Endothelial cell of umbilical vein (primary cell): ENCODE measurements at regions not wholly inside any gene's neighbourhood (a gene's known extent, or its start where the extent isn't known, plus 50 kb on each side); places are given as distances from the start of the nearest gene placed in this dataset.

Source experiments
- BruUV-seq: library from RNA; stranded (reverse); fragments of 400-500 nt; replicated peaks from 2 replicates; lab custom pipeline; 2021; lab: Mats Ljungman, UMichigan
- CTCF ChIA-PET: fragments of 300-600, 350-600 bp; sonication (Branson Sonifier 250); formaldehyde crosslinking; loops from one replicate; lab custom pipeline; 2021; ENCODE audit warnings: antibody characterized with exemption, inconsistent platforms; lab: Charles Lee
- POLR2A ChIA-PET: fragments of 300-600, 350-600 bp; sonication (Branson Sonifier 250); formaldehyde crosslinking; loops from one replicate; lab custom pipeline; 2021; ENCODE audit warnings: antibody characterized with exemption, inconsistent platforms; lab: Charles Lee
- DNase-seq: peaks from one replicate; pipeline ENCODE4 v3.0.0-alpha.2; 2011; ENCODE audit warnings: low read depth, low spot score
- FAIRE-seq: peaks from 2 replicates; lab custom pipeline; 2011; peaks lifted over from hg19 to GRCh38; lab: Jason Lieb, UNC
- H2AFZ ChIP-seq: 2 replicates; pipeline ENCODE4 v1.6.0; 2012; ENCODE audit warnings: low read depth, low read length, control low read depth, inconsistent platforms
- H3K27ac ChIP-seq: 2 replicates; pipeline ENCODE4 v1.5.1; 2011; ENCODE audit warnings: low read depth, mild to moderate bottlenecking, control low read depth, low read length, moderate library complexity; ENCODE audit not compliant: insufficient read depth
- H3K27me3 ChIP-seq, 2 experiments: 2 replicates each; pipeline versions ENCODE4 v1.6.0 to v1.6.1; 2011; ENCODE audit warnings: low read length in 2 of 2, mixed read lengths in 1 of 2; ENCODE audit not compliant: control insufficient read depth in 2 of 2, insufficient read depth in 2 of 2
- H3K36me3 ChIP-seq, 2 experiments: 2 replicates in 1 of 2; 3 replicates in 1 of 2; pipeline ENCODE4 v1.5.1; 2011; ENCODE audit warnings: low read length in 2 of 2, mild to moderate bottlenecking in 1 of 2, moderate library complexity in 1 of 2; ENCODE audit not compliant: control insufficient read depth in 2 of 2, insufficient read depth in 2 of 2; ENCODE audit errors: extremely low read depth in 1 of 2
- H3K4me1 ChIP-seq: 3 replicates; pipeline ENCODE4 v1.5.1; 2011; ENCODE audit warnings: mild to moderate bottlenecking, low read length; ENCODE audit not compliant: control insufficient read depth, insufficient read depth; ENCODE audit errors: extremely low read depth
- H3K4me2 ChIP-seq: 2 replicates; pipeline ENCODE4 v1.6.1; 2011; ENCODE audit warnings: low read length, control low read depth, mixed read lengths; ENCODE audit not compliant: insufficient read depth
- H3K4me3 ChIP-seq, 3 experiments: fragments of 200-600 bp in 1 of 3; sonication (generic), shearing (Covaris generic) in 1 of 3; replicated peaks in 1 of 3; 2 replicates each; pipeline ENCODE4 v1.5.1; 2011 to 2016; ENCODE audit warnings: control low read depth in 3 of 3, low read length in 3 of 3, mild to moderate bottlenecking in 2 of 3, inconsistent platforms in 1 of 3, low read depth in 1 of 3, moderate library complexity in 1 of 3; ENCODE audit not compliant: insufficient read depth in 1 of 3
- H3K79me2 ChIP-seq: 2 replicates; pipeline ENCODE4 v1.6.0; 2012; ENCODE audit warnings: low read length, inconsistent platforms; ENCODE audit not compliant: control insufficient read depth, insufficient read depth
- H3K9ac ChIP-seq: replicated peaks from 2 replicates; pipeline ENCODE3; 2011; ENCODE audit warnings: low read length, control low read depth; ENCODE audit not compliant: insufficient read depth; ENCODE audit errors: extremely low read depth
- H3K9me1 ChIP-seq: replicated peaks from 3 replicates; pipeline ENCODE4 v1.6.0; 2011; ENCODE audit warnings: mild to moderate bottlenecking, low read length; ENCODE audit not compliant: control insufficient read depth, insufficient read depth; ENCODE audit errors: extremely low read depth
- H3K9me3 ChIP-seq: replicated peaks from 2 replicates; pipeline ENCODE4 v1.5.1; 2012; ENCODE audit warnings: low read length, inconsistent platforms; ENCODE audit not compliant: control insufficient read depth, insufficient read depth
- H4K20me1 ChIP-seq: replicated peaks from 2 replicates; pipeline ENCODE3; 2011; ENCODE audit warnings: mild to moderate bottlenecking, low read length; ENCODE audit not compliant: control insufficient read depth, insufficient read depth; ENCODE audit errors: extremely low read depth
- CTCF ChIP-seq, 2 donors: IDR thresholded peaks; 1 replicate in 1 of 2; 2 replicates in 1 of 2; pipeline ENCODE4 v1.5.1; 2011; ENCODE audit warnings: low read length in 2 of 2, mild to moderate bottlenecking in 2 of 2, moderate library complexity in 2 of 2, control low read depth in 1 of 2, inconsistent platforms in 1 of 2, low read depth in 1 of 2; ENCODE audit not compliant: insufficient read depth in 1 of 2; ENCODE audit errors: extremely low read depth in 1 of 2
- FOS ChIP-seq: IDR thresholded peaks from 2 replicates; pipeline ENCODE4 v1.6.1; 2011; ENCODE audit warnings: mild to moderate bottlenecking, low read length, moderate library complexity, borderline replicate concordance; ENCODE audit not compliant: insufficient read depth
- GATA2 ChIP-seq: IDR thresholded peaks from 2 replicates; pipeline ENCODE4 v1.7.0; 2011; ENCODE audit warnings: low read depth, mild to moderate bottlenecking, moderate library complexity, mixed read lengths, low read length; ENCODE audit not compliant: insufficient read length, insufficient read depth
- JUN ChIP-seq: IDR thresholded peaks from 2 replicates; pipeline ENCODE4 v1.6.1; 2011; ENCODE audit warnings: borderline replicate concordance, low read depth; ENCODE audit not compliant: insufficient read length, insufficient read depth
- MAX ChIP-seq: IDR thresholded peaks from 2 replicates; pipeline ENCODE4 v1.6.1; 2011; ENCODE audit not compliant: insufficient read depth, insufficient read length
- MYC ChIP-seq: IDR thresholded peaks from one replicate; pipeline ENCODE4 v1.6.1; 2011; ENCODE audit warnings: mild to moderate bottlenecking, low read depth, low read length
- POLR2A ChIP-seq: IDR thresholded peaks from 2 replicates; pipeline ENCODE4 v1.6.1; 2012; ENCODE audit warnings: low read depth, mild to moderate bottlenecking, control low read depth, low read length
- dilution Hi-C: fragments of 300-500 bp; cut with MboI; formaldehyde crosslinking; loops from one replicate; pipeline ENCODE4 v1.15.0; 2019; ENCODE audit warnings: low sequenced_read_pairs; ENCODE audit not compliant: extremely low pct_ligation_motif_present
- intact Hi-C: fragments of 100-400 bp; cut with micrococcal nuclease; formaldehyde crosslinking; loops from one replicate; pipeline ENCODE4 v1.10.0; 2022

GRCh38 chr11:22454461-22455090 lies 116.4 kb downstream of the SLC17A6 start:
- TF ChIP-seq MAX (no peak), CTCF (IDR thresholded peaks at IDR 0.05; ENCODE audit: extremely low read depth in 1 of 2, insufficient read depth in 1 of 2, low read depth in 1 of 2, low read length in 2 of 2) (no peak), MYC (no peak), GATA2 (no peak), JUN (no peak), POLR2A (no peak), FOS (no peak)
- Histone ChIP-seq H3K9ac (no peak overlapping the region), H3K9me3 (no peaks in the 10 kb centered on the region), H3K9me1 (no peaks in the 10 kb centered on the region), H3K79me2 (no peaks in the 10 kb centered on the region), H2AFZ (no peak overlapping the region), H3K27ac (no peak overlapping the region), H3K4me3 (no peak overlapping the region), H3K27me3 (peaks cover 0 to 11% of the 10 kb centered on the region in 2 experiments), H3K4me2 (no peak overlapping the region), H3K4me1 (peaks cover 12% of the 10 kb centered on the region), H4K20me1 (no peaks in the 10 kb centered on the region), H3K36me3 (no peaks in the 10 kb centered on the region)
- POLR2A ChIA-PET = no interaction called here
- DNase-seq (no peak), FAIRE-seq (no peak)
- intact Hi-C loops (no loop called here), dilution Hi-C loops (no loop called here)
- CTCF ChIA-PET = no interaction called here
- no TSS peak for BruUV-seq
